T-helper 1 cell treated with Interleukin-12 subunit alpha and Interleukin-12 subunit beta and Interleukin-4 antibody, amounts not matched to agents 30 μg/mL and 1 μg/mL, for 36 hours (primary cell): ENCODE measurements at regions not wholly inside any gene's neighbourhood (a gene's known extent, or its start where the extent isn't known, plus 50 kb on each side); places are given as distances from the start of the nearest gene placed in this dataset.
"Not testable (repeated sequence)": the region's sequence is repeated elsewhere in the genome, so short reads cannot be mapped to it uniquely, and the experiment has no call there.

Experiments used
- H3K27ac Mint-ChIP-seq: one replicate; pipeline ENCODE4 v1.8.0; 2021; ENCODE audit warnings: mild to moderate bottlenecking, mixed read lengths
- H3K27me3 Mint-ChIP-seq: one replicate; pipeline ENCODE4 v1.8.0; 2021; ENCODE audit warnings: low read depth, mixed read lengths
- H3K36me3 Mint-ChIP-seq: one replicate; pipeline ENCODE4 v1.8.0; 2021; ENCODE audit warnings: low read depth, mixed read lengths
- H3K4me1 Mint-ChIP-seq: one replicate; pipeline ENCODE4 v1.8.0; 2021; ENCODE audit warnings: low read depth, mixed read lengths
- H3K4me3 Mint-ChIP-seq: one replicate; pipeline ENCODE4 v1.8.0; 2021; ENCODE audit warnings: mild to moderate bottlenecking, moderate library complexity, mixed read lengths
- H3K9me3 Mint-ChIP-seq: one replicate; pipeline ENCODE4 v1.8.0; 2021; ENCODE audit warnings: mixed read lengths

- H3K27me3 Mint-ChIP-seq: no peaks in the 10 kb centered on the region
- no peaks in the 10 kb centered on the region for H3K9me3 Mint-ChIP-seq
- no peaks in the 10 kb centered on the region for H3K4me1 Mint-ChIP-seq
- no peak overlapping the region for H3K4me3 Mint-ChIP-seq
- no peak overlapping the region for H3K27ac Mint-ChIP-seq
- no peaks in the 10 kb centered on the region for H3K36me3 Mint-ChIP-seq
These were observed 388.8 kb downstream of the THBS2 start for GRCh38 chr6:168864541-168865460.

DNA sequence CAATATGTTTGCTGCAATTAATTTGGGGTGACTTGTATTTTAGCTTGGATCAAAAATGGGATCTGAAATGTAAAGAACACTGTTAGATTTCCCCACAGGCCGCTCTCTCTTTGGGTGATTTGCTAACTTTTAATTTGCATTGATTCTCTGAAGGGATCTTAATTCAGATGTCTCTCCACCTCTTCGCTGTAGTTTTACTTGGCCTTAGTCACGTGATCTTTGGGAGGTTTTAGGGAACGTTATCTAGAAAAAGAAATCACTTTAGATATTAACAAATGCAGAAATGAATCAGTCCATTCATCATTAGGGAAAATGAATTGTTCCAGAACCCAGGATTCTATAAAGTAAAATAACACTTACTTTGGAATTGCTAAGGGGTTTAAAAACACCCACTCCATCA is 390.2 kb downstream of the THBS2 start:
- Mint-ChIP-seq H3K9me3 (no peaks in the 10 kb centered on the region), H3K27ac (no peak overlapping the region), H3K4me3 (no peak overlapping the region), H3K4me1 (no peaks in the 10 kb centered on the region), H3K36me3 (no peaks in the 10 kb centered on the region), H3K27me3 (no peaks in the 10 kb centered on the region)

DNA sequence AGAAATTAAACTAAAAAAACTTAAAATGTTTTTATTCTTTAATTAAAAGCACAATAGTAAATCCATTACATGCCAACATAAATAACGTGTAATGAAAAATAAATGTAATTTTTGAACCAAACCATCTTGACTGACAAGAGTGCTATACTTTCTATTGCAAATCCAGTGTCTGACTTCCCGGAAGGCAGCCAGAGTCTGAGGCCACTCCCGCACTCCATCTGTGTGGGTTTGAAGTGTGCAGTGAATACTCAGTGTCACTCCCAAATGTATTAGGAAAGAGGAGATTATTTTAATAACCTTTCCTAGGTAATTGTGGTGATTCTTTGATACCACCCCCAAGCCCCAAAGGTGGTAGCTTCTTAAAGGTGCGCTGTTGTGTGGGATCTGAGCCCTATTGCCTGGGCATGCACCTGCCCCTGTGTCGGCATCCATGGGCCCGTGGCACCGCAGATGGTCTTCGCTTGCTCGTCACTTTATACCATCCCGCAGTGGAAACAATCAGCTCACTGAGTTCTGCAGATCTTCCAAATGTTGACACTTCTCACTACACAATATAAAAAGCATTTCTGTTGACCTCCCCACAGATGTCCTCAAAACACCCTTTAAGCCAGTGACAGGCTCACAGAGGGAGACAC is 391.2 kb downstream of the THBS2 start:
- Mint-ChIP-seq H3K4me1 (no peaks in the 10 kb centered on the region), H3K27ac (no peak overlapping the region), H3K36me3 (no peaks in the 10 kb centered on the region), H3K4me3 (no peak overlapping the region), H3K27me3 (no peaks in the 10 kb centered on the region), H3K9me3 (no peaks in the 10 kb centered on the region)

DNA sequence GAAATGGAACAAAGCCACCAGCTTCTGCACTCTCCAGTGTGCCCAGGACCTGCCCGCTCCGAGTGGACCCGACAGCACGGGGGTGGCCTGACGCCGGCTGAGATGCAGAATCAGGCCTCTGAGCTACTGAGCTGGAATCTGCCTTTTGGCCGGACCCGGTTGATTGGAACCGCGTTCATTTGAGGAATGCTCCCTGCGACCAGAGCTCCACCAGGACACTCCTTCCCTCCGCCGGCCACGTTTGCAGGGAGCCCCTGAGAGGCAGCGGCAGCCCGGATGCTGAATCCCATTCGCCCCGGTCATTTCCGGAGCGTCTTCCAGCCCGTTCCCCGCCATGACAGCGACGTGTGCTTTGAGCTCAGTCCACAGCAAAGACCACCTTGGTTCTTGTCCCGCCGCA is 392.7 kb downstream of the THBS2 start:
- Mint-ChIP-seq H3K4me3 (no peak overlapping the region), H3K9me3 (no peaks in the 10 kb centered on the region), H3K27ac (no peak overlapping the region), H3K36me3 (no peaks in the 10 kb centered on the region), H3K4me1 (no peaks in the 10 kb centered on the region), H3K27me3 (no peaks in the 10 kb centered on the region)

GRCh38 chr6:168860341-168860740 is 393.3 kb downstream of the THBS2 start:
- Mint-ChIP-seq H3K4me1 (no peaks in the 10 kb centered on the region), H3K9me3 (no peaks in the 10 kb centered on the region), H3K36me3 (no peaks in the 10 kb centered on the region), H3K4me3 (no peak overlapping the region), H3K27me3 (no peaks in the 10 kb centered on the region), H3K27ac (no peak overlapping the region)

DNA sequence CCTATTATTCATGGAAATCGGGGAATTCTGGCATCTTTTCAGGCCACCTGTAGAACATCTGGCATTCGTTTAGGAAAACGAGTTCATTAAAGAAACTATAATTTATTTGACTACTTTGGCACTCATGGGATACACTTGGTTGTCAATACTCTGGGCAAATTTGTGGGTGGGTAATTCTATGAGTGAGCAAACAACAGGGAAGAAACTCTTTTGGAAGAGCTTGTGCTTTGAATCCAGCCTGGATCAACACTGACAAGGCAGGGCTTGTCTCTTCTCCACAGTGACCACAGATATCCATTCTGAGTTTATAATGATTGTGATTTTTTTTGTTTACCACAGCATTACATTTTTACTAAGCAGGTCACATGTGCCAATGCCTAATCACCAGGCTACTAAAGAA is 394.7 kb downstream of the THBS2 start:
- H3K9me3 Mint-ChIP-seq: no peaks in the 10 kb centered on the region
- no peaks in the 10 kb centered on the region for H3K27me3 Mint-ChIP-seq
- H3K4me3 Mint-ChIP-seq: no peak overlapping the region
- no peak overlapping the region for H3K27ac Mint-ChIP-seq
- H3K4me1 Mint-ChIP-seq: no peaks in the 10 kb centered on the region
- H3K36me3 Mint-ChIP-seq: no peaks in the 10 kb centered on the region

DNA sequence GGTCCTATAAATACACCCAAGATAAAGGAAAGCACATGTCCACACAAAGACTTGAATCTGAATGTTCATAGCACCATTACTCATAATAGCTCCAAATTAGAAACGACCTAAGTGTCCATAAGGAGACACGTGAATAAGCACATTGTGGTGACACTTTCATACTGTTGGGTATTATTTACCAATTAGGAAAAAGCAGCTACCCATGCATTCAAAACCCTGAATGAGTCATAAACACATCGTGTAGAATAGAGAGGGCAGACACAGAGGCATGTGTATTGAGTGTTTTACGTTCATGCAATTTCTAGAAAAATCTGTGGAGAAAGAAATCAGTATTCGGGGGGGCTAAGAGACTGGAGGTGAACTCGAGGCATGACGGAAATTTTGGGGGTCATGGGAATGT is 396.7 kb downstream of the THBS2 start:
- no peaks in the 10 kb centered on the region for H3K27me3 Mint-ChIP-seq
- H3K4me1 Mint-ChIP-seq: peaks cover 1% of the 10 kb centered on the region
- no peaks in the 10 kb centered on the region for H3K9me3 Mint-ChIP-seq
- no peak overlapping the region for H3K27ac Mint-ChIP-seq
- no peak overlapping the region for H3K4me3 Mint-ChIP-seq
- no peaks in the 10 kb centered on the region for H3K36me3 Mint-ChIP-seq

DNA sequence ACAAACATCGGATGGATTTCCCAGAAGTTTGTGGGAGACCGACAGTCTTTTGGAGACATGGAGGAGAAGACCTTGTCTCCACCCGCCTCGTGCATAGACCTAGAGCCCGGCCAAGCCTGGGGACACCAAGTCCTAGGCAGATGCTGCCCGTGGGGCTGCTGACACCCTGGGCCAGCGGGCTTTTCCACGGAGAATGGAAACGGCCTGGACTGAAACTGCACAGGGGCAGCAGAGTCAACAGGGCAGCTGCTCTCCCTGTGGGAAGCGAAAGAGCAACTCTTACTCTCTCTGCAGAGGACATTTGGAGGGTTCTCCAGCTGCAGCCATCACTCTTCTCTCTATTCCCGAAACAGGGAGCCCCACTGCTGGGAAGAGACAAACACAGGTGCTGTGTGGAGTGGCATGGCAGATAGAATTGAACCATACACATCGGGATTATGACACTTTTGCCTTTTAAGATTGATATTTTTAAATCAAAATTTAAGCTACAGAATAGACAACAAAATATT is 401.2 kb downstream of the THBS2 start:
- Mint-ChIP-seq H3K9me3 (peaks cover 11% of the 10 kb centered on the region), H3K27ac (no peak overlapping the region), H3K4me1 (peaks cover 2% of the 10 kb centered on the region), H3K36me3 (no peaks in the 10 kb centered on the region), H3K4me3 (no peak overlapping the region), H3K27me3 (no peaks in the 10 kb centered on the region)

DNA sequence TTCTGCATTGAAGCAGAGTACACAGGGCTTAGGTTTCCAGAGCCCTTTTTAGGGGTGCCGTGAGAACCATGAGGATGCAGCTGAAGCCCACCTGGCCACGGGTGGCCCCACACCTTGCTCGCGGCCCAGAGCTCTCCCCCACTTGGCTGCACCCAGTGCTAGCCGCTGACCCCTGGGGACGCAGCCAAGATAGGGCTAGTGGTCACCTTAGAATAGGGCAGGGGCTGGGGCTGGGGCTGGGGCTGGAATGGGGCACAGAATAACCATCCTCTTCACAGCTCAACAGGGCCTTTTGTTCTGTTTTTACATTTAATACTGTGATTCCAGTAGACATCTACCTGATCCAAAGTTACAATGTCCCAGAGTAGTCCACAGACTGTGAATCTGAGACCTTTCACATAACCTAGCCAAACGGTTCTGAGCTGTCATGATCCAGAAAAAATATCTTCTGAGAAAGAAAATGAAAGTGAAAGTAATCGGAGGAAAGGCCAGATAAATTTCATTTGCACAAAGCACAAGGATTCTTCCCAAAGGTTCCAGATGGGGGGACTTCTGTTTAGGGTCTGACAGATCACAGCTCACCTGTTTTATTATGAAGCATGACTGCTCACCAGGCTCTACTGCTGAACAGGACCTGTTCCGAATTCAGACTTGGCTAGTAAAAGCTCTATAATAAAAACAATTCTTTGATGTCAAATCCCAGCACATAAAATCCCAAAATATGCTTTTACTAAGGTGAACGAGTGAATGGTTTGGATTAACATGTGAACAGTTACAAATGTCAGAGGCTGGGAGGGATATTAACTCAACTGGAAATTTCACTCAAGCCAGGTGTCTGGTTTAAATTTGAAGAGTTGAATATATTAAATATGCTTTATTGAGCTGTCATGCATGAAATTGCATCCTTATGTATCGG is 401.9 kb downstream of the THBS2 start:
- Mint-ChIP-seq H3K36me3 (no peaks in the 10 kb centered on the region), H3K27me3 (no peaks in the 10 kb centered on the region), H3K27ac (peak overlapping the region; percentile 29), H3K4me3 (no peak overlapping the region), H3K9me3 (peaks cover 11% of the 10 kb centered on the region), H3K4me1 (peaks cover 2% of the 10 kb centered on the region)

DNA sequence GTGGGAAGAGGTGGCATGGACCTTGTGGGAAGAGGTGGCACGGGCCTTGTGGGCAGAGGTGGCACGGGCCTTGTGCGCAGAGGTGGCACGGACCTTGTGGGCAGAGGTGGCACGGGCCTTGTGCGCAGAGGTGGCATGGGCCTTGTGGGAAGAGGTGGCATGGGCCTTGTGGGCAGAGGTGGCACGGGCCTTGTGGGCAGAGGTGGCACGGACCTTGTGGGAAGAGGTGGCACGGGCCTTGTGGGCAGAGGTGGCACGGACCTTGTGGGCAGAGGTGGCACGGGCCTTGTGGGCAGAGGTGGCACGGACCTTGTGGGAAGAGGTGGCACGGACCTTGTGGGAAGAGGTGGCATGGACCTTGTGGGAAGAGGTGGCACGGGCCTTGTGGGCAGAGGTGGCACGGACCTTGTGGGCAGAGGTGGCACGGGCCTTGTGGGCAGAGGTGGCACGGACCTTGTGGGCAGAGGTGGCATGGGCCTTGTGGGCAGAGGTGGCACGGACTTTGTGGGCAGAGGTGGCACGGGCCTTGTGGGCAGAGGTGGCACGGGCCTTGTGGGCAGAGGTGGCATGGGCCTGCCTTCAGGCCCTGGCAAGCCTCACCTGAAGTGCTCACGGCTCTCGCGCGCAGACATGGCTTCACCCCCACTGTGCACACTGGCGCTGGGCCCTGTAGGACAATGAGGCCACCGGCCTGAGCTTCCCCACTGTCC is 403.5 kb downstream of the THBS2 start:
- not testable (repeated sequence) for H3K27ac Mint-ChIP-seq, H3K27me3 Mint-ChIP-seq, H3K4me1 Mint-ChIP-seq, H3K36me3 Mint-ChIP-seq, H3K4me3 Mint-ChIP-seq
- peaks cover 17% of the 10 kb centered on the region for H3K9me3 Mint-ChIP-seq

GRCh38 chr6:168849459-168849858 is 404.2 kb downstream of the THBS2 start:
- peaks cover 2% of the 10 kb centered on the region for H3K4me1 Mint-ChIP-seq
- no peaks in the 10 kb centered on the region for H3K36me3 Mint-ChIP-seq
- H3K9me3 Mint-ChIP-seq: peaks cover 17% of the 10 kb centered on the region
- no peak overlapping the region for H3K27ac Mint-ChIP-seq
- H3K27me3 Mint-ChIP-seq: no peaks in the 10 kb centered on the region
- no peak overlapping the region for H3K4me3 Mint-ChIP-seq

DNA sequence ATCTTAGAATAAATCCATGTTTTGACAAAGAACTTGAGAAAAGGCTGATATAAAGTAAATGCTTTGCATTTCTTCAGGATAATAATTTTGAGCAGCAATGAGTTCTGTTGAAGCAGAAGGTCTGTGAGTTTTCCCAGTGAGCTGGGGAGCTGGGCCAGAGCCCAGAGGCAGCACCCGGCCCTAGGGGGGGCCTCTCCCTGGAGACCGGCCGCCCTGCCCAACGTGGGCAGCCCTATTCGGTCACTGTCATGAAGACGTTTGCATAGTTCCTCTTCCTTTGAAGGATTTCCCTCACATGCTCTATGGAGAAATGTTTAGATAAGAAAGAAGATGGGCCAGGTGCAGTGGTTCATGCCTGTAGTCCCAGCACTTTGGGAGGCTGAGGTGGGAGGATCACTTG is 404.8 kb downstream of the THBS2 start:
- Mint-ChIP-seq H3K27me3 (no peaks in the 10 kb centered on the region), H3K9me3 (peaks cover 17% of the 10 kb centered on the region), H3K36me3 (no peaks in the 10 kb centered on the region), H3K27ac (no peak overlapping the region), H3K4me1 (peaks cover 2% of the 10 kb centered on the region), H3K4me3 (no peak overlapping the region)

DNA sequence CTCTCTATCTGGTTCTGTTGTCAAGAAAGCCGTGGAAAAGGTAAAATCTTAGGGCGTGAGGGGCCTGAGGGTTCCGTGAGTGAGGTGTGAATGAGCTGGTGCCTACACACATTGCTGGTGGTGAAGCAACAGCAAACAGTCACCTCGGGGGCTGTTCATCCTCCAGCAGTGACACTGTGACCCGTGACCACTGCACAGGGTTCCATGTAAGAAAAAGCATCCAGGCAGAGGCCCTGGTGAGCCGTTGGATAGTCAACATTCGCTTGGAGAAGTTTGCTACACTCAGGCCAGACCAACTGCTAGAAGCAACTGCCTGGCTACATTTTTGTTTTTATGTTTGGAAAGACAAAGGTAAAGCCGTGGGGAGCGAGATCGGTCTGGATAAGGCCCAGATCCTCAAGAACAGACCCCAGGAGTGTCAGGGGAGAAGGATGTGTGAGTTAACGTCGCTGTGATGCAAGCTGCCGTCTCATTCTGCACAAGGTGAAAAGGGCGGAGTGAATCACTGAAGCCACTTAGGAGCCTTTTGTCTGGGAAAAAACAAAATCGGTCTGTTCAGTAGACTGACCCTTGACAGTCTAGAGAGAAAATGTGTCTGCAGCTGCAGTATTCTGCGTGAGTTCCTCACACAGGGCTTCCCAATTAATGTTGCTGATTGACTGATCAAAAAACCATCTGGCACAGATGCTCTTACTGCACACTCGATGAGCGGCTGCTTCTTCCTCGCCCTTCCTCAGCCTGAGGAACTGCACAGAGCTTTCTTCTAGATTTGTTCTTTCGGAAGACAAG is 404.0 kb downstream of the SMOC2 start:
- Mint-ChIP-seq H3K4me1 (no peaks in the 10 kb centered on the region), H3K36me3 (peaks cover 2% of the 10 kb centered on the region), H3K27ac (no peak overlapping the region), H3K4me3 (no peak overlapping the region), H3K27me3 (no peaks in the 10 kb centered on the region), H3K9me3 (peaks cover 22% of the 10 kb centered on the region)
